Endothelial cell (in vitro differentiated cells): ENCODE measurements at regions not wholly inside any gene's neighbourhood (a gene's known extent, or its start where the extent isn't known, plus 50 kb on each side); places are given as distances from the start of the nearest gene placed in this dataset.

Experiments used
- DNase-seq: peaks from one replicate; pipeline ENCODE4 v3.0.0; 2021; ENCODE audit warnings: low spot score
- H3K27ac Mint-ChIP-seq: one replicate; pipeline ENCODE4 v1.8.0; 2021; ENCODE audit warnings: mixed read lengths, inconsistent platforms; ENCODE audit not compliant: unreplicated experiment
- H3K27me3 Mint-ChIP-seq: one replicate; pipeline ENCODE4 v1.8.0; 2021; ENCODE audit warnings: mild to moderate bottlenecking, moderate library complexity, mixed read lengths, inconsistent platforms; ENCODE audit not compliant: unreplicated experiment
- H3K36me3 Mint-ChIP-seq: one replicate; pipeline ENCODE4 v1.8.0; 2021; ENCODE audit warnings: mild to moderate bottlenecking, low read depth, mixed read lengths, inconsistent platforms; ENCODE audit not compliant: unreplicated experiment
- H3K4me1 Mint-ChIP-seq: one replicate; pipeline ENCODE4 v1.8.0; 2021; ENCODE audit warnings: mild to moderate bottlenecking, mixed read lengths, inconsistent platforms; ENCODE audit not compliant: unreplicated experiment
- H3K4me3 Mint-ChIP-seq: one replicate; pipeline ENCODE4 v1.8.0; 2021; ENCODE audit warnings: mild to moderate bottlenecking, mixed read lengths, inconsistent platforms; ENCODE audit not compliant: unreplicated experiment
- H3K9me3 Mint-ChIP-seq: one replicate; pipeline ENCODE4 v1.8.0; 2021; ENCODE audit warnings: mixed read lengths, inconsistent platforms; ENCODE audit not compliant: unreplicated experiment
- CTCF ChIP-seq: fragments of 200-600 bp; sonication (generic); IDR thresholded peaks from one replicate; pipeline ENCODE4 v1.5.0; 2021; ENCODE audit warnings: antibody characterized with exemption; ENCODE audit not compliant: unreplicated experiment

GRCh38 chr18:73147590-73147989, 279.8 kb upstream of the NETO1 start:
- Mint-ChIP-seq H3K36me3 (no peaks in the 10 kb centered on the region), H3K4me1 (no peaks in the 10 kb centered on the region), H3K9me3 (no peaks in the 10 kb centered on the region), H3K4me3 (no peak overlapping the region), H3K27ac (no peak overlapping the region), H3K27me3 (no peaks in the 10 kb centered on the region)
- DNase-seq, result no peak
- no peak for TF ChIP-seq CTCF

DNA sequence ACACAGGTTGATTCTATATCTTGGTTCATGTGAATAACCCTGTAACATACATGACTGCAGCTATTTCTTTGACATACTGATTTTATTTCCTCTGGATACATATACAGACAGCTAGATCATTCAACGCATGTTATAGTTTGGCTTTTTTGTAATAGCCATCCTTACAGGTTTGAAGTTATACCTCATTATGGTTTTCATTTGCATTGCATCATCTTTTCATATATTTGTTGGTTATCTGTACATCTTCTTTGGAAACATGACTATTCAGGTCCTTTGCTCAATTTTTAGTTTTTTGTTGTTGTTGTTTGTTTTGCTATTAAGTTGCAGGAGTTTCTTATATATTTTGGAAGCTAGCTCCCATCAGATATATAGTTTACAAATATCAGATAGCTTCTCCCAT, 276.2 kb upstream of the NETO1 start:
- no peak overlapping the region for H3K4me3 Mint-ChIP-seq
- no peak overlapping the region for H3K27ac Mint-ChIP-seq

DNA sequence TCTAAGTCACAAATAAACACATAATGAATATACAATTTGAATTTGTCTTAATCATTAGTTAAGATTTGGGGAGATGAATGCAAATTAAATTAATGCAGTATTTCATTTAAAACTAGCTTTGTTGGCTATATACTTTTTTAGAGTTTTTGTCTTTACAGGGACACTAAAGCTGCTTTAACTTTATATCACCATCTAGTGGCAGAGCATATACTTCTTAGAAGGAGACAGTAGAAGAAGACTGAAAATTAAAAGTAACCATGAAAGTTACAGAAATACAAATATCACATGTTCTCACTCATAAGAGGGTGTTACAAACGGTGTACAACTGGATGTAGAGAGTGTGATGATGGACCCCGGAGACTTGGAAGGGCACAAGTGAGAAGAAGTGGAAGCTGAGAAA, 268.3 kb upstream of the NETO1 start:
- Mint-ChIP-seq H3K9me3 (no peaks in the 10 kb centered on the region), H3K4me3 (no peak overlapping the region), H3K27me3 (peaks cover 1% of the 10 kb centered on the region), H3K4me1 (no peaks in the 10 kb centered on the region), H3K27ac (no peak overlapping the region), H3K36me3 (no peaks in the 10 kb centered on the region)
- peak; percentile 32 for TF ChIP-seq CTCF
- DNase-seq, result no peak

More for the DNA sequence above, 276.2 kb upstream of the NETO1 start:
- no peaks in the 10 kb centered on the region for H3K9me3 Mint-ChIP-seq
- H3K27me3 Mint-ChIP-seq, result no peaks in the 10 kb centered on the region
- no peak for TF ChIP-seq CTCF
- H3K36me3 Mint-ChIP-seq, result no peaks in the 10 kb centered on the region
- H3K4me1 Mint-ChIP-seq, result no peaks in the 10 kb centered on the region
- DNase-seq, result no peak

DNA sequence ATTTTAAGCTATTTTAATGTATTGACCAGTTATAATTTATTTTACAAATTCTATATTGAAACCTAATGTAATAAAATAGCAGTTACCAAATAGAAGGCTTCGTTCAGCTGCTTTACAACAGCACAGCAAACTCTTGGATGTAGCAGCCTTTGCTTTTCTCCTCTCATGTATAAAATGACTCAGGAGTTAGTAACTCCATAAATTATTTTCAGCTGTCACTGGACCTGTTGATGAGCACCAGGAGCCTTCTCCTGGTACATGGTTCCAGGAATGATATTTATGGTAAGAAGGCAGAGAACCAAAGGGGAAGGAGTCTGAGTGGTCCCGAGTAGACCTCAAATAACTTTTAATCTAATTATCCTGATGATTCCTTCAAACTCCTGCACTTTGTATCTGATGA, 256.4 kb upstream of the NETO1 start:
- H3K4me1 Mint-ChIP-seq, result peaks cover 8% of the 10 kb centered on the region
- DNase-seq, result no peak
- H3K9me3 Mint-ChIP-seq, result no peaks in the 10 kb centered on the region
- no peak overlapping the region for H3K4me3 Mint-ChIP-seq
- no peaks in the 10 kb centered on the region for H3K36me3 Mint-ChIP-seq
- no peak for TF ChIP-seq CTCF
- no peaks in the 10 kb centered on the region for H3K27me3 Mint-ChIP-seq
- no peak overlapping the region for H3K27ac Mint-ChIP-seq

DNA sequence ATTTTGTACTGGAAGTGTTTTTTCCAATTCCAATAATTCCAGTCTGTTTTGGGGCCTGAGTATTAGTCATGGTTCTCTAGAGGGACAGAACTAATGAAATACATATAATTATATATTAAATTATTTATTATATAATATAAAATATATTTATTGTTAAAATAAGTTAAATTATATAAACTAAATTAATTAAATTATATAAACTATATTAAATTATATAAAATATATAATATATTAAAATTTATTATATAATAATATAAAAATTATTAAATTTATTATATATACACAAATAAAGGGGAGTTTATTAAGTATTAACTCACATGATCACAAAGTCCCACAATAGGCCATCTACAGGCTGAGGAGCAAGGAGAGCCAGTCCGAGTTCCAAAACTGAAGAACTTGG, 253.4 kb upstream of the NETO1 start:
- Mint-ChIP-seq H3K36me3 (no peaks in the 10 kb centered on the region), H3K4me1 (peaks cover 8% of the 10 kb centered on the region), H3K27ac (no peak overlapping the region), H3K9me3 (no peaks in the 10 kb centered on the region), H3K4me3 (no peak overlapping the region), H3K27me3 (no peaks in the 10 kb centered on the region)
- no peak for DNase-seq
- no peak for TF ChIP-seq CTCF
